AG09309 (cell line): ENCODE measurements at regions not wholly inside any gene's neighbourhood (a gene's known extent, or its start where the extent isn't known, plus 50 kb on each side); places are given as distances from the start of the nearest gene placed in this dataset.

Source experiments
- DNase-seq: peaks from one replicate; pipeline ENCODE4 v3.0.0-alpha.2; 2010; ENCODE audit warnings: low read depth
- H3K4me3 ChIP-seq: 2 replicates; pipeline ENCODE4 v1.5.1; 2011; ENCODE audit warnings: mild to moderate bottlenecking, low read depth, low read length, moderate library complexity; ENCODE audit not compliant: control insufficient read depth
- CTCF ChIP-seq: IDR thresholded peaks from 2 replicates; pipeline ENCODE4 v1.5.1; 2011; ENCODE audit warnings: mild to moderate bottlenecking, low read depth, low read length, inconsistent platforms; ENCODE audit not compliant: insufficient read depth, control insufficient read depth; ENCODE audit errors: missing control alignments

GRCh38 chr4:96166806-96167205, 326.9 kb downstream of the PDHA2 start:
- no peak overlapping the region for H3K4me3 ChIP-seq
- TF ChIP-seq CTCF: no peak
- no peak for DNase-seq

- no peak for DNase-seq
- no peak for TF ChIP-seq CTCF
- H3K4me3 ChIP-seq: no peak overlapping the region
These were observed 330.3 kb downstream of the PDHA2 start for GRCh38 chr4:96170198-96170597.

GRCh38 chr4:96173756-96174155, 333.9 kb downstream of the PDHA2 start:
- no peak for TF ChIP-seq CTCF
- H3K4me3 ChIP-seq: no peak overlapping the region
- DNase-seq: no peak

- TF ChIP-seq CTCF: no peak
- no peak for DNase-seq
- no peak overlapping the region for H3K4me3 ChIP-seq
These were observed 336.0 kb downstream of the PDHA2 start for GRCh38 chr4:96175871-96176270.

GRCh38 chr4:96183611-96184010, 343.7 kb downstream of the PDHA2 start:
- no peak for TF ChIP-seq CTCF
- no peak overlapping the region for H3K4me3 ChIP-seq
- DNase-seq: no peak

GRCh38 chr4:96186593-96186992, 346.7 kb downstream of the PDHA2 start:
- no peak for DNase-seq
- no peak overlapping the region for H3K4me3 ChIP-seq
- no peak for TF ChIP-seq CTCF

GRCh38 chr4:96189761-96190160, 349.9 kb downstream of the PDHA2 start:
- TF ChIP-seq CTCF: no peak
- no peak for DNase-seq
- no peak overlapping the region for H3K4me3 ChIP-seq
